HEK293 (cell line): ENCODE measurements at regions not wholly inside any gene's neighbourhood (a gene's known extent, or its start where the extent isn't known, plus 50 kb on each side); places are given as distances from the start of the nearest gene placed in this dataset.

Source experiments
- OSR2 ChIP-seq: fragments of 450-650 bp; formaldehyde crosslinking; IDR thresholded peaks from 2 replicates; pipeline ENCODE4 v1.5.1; 2016; ENCODE audit warnings: missing biosample characterization, missing genetic modification characterization
- REST ChIP-seq: fragments of 450-650 bp; formaldehyde crosslinking; IDR thresholded peaks from 2 replicates; pipeline ENCODE4 v1.5.1; 2016; ENCODE audit warnings: missing biosample characterization, missing genetic modification characterization
- TRIM28 ChIP-seq: IDR thresholded peaks from 2 replicates; pipeline ENCODE4 v1.6.1; 2011; ENCODE audit warnings: low read length, control low read depth, borderline replicate concordance
- ZNF155 ChIP-seq: fragments of 450-650 bp; formaldehyde crosslinking; IDR thresholded peaks from 2 replicates; pipeline ENCODE4 v1.5.1; 2016; ENCODE audit warnings: missing biosample characterization, missing genetic modification characterization
- ZNF501 ChIP-seq: fragments of 450-650 bp; formaldehyde crosslinking; IDR thresholded peaks from 2 replicates; pipeline ENCODE4 v1.5.1; 2016; ENCODE audit warnings: missing biosample characterization, missing genetic modification characterization
- ZNF510 ChIP-seq: fragments of 450-650 bp; formaldehyde crosslinking; IDR thresholded peaks from 2 replicates; pipeline ENCODE4 v1.5.1; 2018; ENCODE audit warnings: mild to moderate bottlenecking, missing genetic modification characterization, missing biosample characterization; ENCODE audit not compliant: insufficient replicate concordance
- ZNF560 ChIP-seq: fragments of 450-650 bp; formaldehyde crosslinking; IDR thresholded peaks from 2 replicates; pipeline ENCODE4 v1.5.1; 2017; ENCODE audit warnings: missing biosample characterization, missing genetic modification characterization, borderline replicate concordance
- ZNF658 ChIP-seq: fragments of 450-650 bp; formaldehyde crosslinking; IDR thresholded peaks from 2 replicates; pipeline ENCODE4; 2016; ENCODE audit warnings: missing biosample characterization, missing genetic modification characterization
- ZNF670 ChIP-seq: fragments of 450-650 bp; formaldehyde crosslinking; IDR thresholded peaks from 2 replicates; pipeline ENCODE4 v1.5.1; 2016; ENCODE audit warnings: missing biosample characterization, missing genetic modification characterization, low read depth
- ZNF707 ChIP-seq: fragments of 450-650 bp; formaldehyde crosslinking; IDR thresholded peaks from 2 replicates; pipeline ENCODE4 v1.5.1; 2016; ENCODE audit warnings: missing biosample characterization, missing genetic modification characterization
- TF ChIP-seq, protein P1 (sequence below): fragments of 450-650 bp; formaldehyde crosslinking; IDR thresholded peaks from 2 replicates; pipeline ENCODE4 v1.5.1; 2016; ENCODE audit warnings: missing biosample characterization, missing genetic modification characterization
- TF ChIP-seq, protein P2 (sequence below): fragments of 450-650 bp; formaldehyde crosslinking; IDR thresholded peaks from 2 replicates; pipeline ENCODE4 v1.5.1; 2016; ENCODE audit warnings: missing biosample characterization, missing genetic modification characterization

GRCh38 chr4:18319431-18319830, 297.9 kb upstream of the LCORL start:
- TF ChIP-seq ZNF501 (tag by site-specific recombination) (no peak), TRIM28 (no peak), ZNF510 (tag by site-specific recombination) (no peak), REST (tag by site-specific recombination) (no peak), ZNF560 (tag by site-specific recombination) (no peak), ZNF707 (tag by site-specific recombination) (no peak), ZNF155 (tag by site-specific recombination) (no peak), ZNF670 (tag by site-specific recombination) (no peak), ZNF658 (tag by site-specific recombination) (no peak), OSR2 (no peak)
- TF ChIP-seq, protein P1, sequence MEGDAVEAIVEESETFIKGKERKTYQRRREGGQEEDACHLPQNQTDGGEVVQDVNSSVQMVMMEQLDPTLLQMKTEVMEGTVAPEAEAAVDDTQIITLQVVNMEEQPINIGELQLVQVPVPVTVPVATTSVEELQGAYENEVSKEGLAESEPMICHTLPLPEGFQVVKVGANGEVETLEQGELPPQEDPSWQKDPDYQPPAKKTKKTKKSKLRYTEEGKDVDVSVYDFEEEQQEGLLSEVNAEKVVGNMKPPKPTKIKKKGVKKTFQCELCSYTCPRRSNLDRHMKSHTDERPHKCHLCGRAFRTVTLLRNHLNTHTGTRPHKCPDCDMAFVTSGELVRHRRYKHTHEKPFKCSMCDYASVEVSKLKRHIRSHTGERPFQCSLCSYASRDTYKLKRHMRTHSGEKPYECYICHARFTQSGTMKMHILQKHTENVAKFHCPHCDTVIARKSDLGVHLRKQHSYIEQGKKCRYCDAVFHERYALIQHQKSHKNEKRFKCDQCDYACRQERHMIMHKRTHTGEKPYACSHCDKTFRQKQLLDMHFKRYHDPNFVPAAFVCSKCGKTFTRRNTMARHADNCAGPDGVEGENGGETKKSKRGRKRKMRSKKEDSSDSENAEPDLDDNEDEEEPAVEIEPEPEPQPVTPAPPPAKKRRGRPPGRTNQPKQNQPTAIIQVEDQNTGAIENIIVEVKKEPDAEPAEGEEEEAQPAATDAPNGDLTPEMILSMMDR, result no peak
- TF ChIP-seq, protein P2, sequence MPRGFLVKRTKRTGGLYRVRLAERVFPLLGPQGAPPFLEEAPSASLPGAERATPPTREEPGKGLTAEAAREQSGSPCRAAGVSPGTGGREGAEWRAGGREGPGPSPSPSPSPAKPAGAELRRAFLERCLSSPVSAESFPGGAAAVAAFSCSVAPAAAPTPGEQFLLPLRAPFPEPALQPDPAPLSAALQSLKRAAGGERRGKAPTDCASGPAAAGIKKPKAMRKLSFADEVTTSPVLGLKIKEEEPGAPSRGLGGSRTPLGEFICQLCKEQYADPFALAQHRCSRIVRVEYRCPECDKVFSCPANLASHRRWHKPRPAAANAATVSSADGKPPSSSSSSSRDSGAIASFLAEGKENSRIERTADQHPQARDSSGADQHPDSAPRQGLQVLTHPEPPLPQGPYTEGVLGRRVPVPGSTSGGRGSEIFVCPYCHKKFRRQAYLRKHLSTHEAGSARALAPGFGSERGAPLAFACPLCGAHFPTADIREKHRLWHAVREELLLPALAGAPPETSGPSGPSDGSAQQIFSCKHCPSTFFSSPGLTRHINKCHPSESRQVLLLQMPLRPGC (tag by site-specific recombination), result no peak
